ENCODE measurements at regions not wholly inside any gene's neighbourhood (a gene's known extent, or its start where the extent isn't known, plus 50 kb on each side); places are given as distances from the start of the nearest gene placed in this dataset.

DNA sequence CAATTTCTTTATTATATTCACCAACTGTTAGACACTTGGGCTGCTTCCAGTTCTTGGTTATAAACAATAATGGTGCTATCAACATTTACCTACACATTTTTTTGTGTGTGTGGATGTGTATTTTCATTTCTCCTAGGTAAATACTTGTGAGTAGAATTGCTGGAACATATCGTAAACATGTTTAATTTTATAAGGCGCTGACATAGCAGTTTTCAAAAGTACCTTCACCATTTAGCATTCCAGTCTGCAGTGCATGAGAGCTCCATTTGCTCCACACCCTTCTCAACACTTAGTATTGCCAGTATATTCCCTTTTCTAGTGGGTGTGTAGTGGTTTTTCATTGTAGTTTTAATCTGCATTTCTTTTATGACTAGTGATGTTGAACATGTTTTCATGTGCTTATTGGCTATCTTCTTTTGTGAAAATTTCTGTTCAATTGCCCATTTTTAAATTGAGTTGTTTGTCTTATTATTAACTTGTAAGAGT, 59.6 kb upstream of the FAM204A start:
- DNase-seq (ENCODE audit: low spot score) (no peak), ATAC-seq (no peak)
- TF ChIP-seq ZBTB21 (CRISPR knock-in tag; IDR thresholded peaks at IDR 0.05; ENCODE audit: borderline replicate concordance) (no peak), TEAD4 (CRISPR knock-in tag; IDR thresholded peaks at IDR 0.05) (no peak), EMX1 (CRISPR knock-in tag; IDR thresholded peaks at IDR 0.05) (no peak), TCF7 (CRISPR knock-in tag; IDR thresholded peaks at IDR 0.05; ENCODE audit: low read depth) (no peak), HMGA2 (CRISPR knock-in tag; IDR thresholded peaks at IDR 0.05) (no peak), FOXK1 (CRISPR knock-in tag; IDR thresholded peaks at IDR 0.05) (no peak), GABPB1 (CRISPR knock-in tag; IDR thresholded peaks at IDR 0.05) (no peak), ESRRA (CRISPR knock-in tag; IDR thresholded peaks at IDR 0.05; ENCODE audit: borderline replicate concordance) (no peak), CREB1 (CRISPR knock-in tag; IDR thresholded peaks at IDR 0.05) (no peak)
- H3K27ac Mint-ChIP-seq, result no peak overlapping the region
- H3K36me3 Mint-ChIP-seq, result no peaks in the 10 kb centered on the region
- no peaks in the 10 kb centered on the region for H3K27me3 Mint-ChIP-seq (ENCODE audit: low read depth)
- ChIA-PET POLR2A (interaction anchor here (0.6 kb wide), 1 partner anchor 129 kb away, joined by 9 read pairs; no protein-coding TSS in a partner anchor), CTCF (no interaction called here)
- H3K9me3 Mint-ChIP-seq, result peaks cover 14% of the 10 kb centered on the region
- H3K4me1 Mint-ChIP-seq, result no peaks in the 10 kb centered on the region; the same call in 1 of the 2 replicates
- no peak overlapping the region for H3K4me3 Mint-ChIP-seq

DNA sequence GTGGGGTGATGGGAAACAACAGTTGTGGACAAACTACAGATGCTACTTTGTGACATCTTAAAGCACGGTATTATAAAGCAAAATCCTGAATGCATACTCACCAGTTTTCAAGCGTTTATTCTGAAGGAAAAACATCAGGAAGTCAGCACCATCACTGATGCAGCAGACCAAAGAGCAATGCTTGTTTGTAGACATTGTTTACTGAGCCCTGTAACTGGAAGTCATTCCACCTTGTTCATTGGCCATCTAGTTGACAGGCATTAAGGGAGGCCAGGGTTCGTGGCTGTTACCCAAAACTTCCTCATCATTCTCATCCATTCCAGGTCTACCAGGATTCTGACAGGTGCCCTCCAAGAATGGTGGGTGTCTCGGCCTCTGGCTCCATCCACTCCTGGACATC, 55.3 kb upstream of the FAM204A start:
- Mint-ChIP-seq H3K36me3 (no peaks in the 10 kb centered on the region), H3K4me3 (no peak overlapping the region), H3K27ac (no peak overlapping the region), H3K27me3 (ENCODE audit: low read depth) (no peaks in the 10 kb centered on the region), H3K4me1 (peaks cover 15% of the 10 kb centered on the region), H3K9me3 (peaks cover 12% of the 10 kb centered on the region)
- ChIA-PET POLR2A (no interaction called here), CTCF (no interaction called here)
- no peak for DNase-seq (ENCODE audit: low spot score)
- TF ChIP-seq, protein P1, sequence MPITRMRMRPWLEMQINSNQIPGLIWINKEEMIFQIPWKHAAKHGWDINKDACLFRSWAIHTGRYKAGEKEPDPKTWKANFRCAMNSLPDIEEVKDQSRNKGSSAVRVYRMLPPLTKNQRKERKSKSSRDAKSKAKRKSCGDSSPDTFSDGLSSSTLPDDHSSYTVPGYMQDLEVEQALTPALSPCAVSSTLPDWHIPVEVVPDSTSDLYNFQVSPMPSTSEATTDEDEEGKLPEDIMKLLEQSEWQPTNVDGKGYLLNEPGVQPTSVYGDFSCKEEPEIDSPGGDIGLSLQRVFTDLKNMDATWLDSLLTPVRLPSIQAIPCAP (CRISPR knock-in tag; IDR thresholded peaks at IDR 0.05), result no peak
- TF ChIP-seq, protein P2, sequence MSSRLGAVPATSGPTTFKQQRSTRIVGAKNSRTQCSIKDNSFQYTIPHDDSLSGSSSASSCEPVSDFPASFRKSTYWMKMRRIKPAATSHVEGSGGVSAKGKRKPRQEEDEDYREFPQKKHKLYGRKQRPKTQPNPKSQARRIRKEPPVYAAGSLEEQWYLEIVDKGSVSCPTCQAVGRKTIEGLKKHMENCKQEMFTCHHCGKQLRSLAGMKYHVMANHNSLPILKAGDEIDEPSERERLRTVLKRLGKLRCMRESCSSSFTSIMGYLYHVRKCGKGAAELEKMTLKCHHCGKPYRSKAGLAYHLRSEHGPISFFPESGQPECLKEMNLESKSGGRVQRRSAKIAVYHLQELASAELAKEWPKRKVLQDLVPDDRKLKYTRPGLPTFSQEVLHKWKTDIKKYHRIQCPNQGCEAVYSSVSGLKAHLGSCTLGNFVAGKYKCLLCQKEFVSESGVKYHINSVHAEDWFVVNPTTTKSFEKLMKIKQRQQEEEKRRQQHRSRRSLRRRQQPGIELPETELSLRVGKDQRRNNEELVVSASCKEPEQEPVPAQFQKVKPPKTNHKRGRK (CRISPR knock-in tag; IDR thresholded peaks at IDR 0.05; ENCODE audit: borderline replicate concordance), result no peak
- TF ChIP-seq RELA (CRISPR knock-in tag; IDR thresholded peaks at IDR 0.05; ENCODE audit: borderline replicate concordance) (no peak), FOXJ3 (CRISPR knock-in tag; IDR thresholded peaks at IDR 0.05; ENCODE audit: borderline replicate concordance) (no peak), SOX15 (CRISPR knock-in tag; IDR thresholded peaks at IDR 0.05) (no peak), ATF1 (CRISPR knock-in tag; IDR thresholded peaks at IDR 0.05) (no peak), NFE2L1 (CRISPR knock-in tag; IDR thresholded peaks at IDR 0.05) (no peak), ETV6 (CRISPR knock-in tag; IDR thresholded peaks at IDR 0.05) (no peak), JUN (CRISPR knock-in tag; IDR thresholded peaks at IDR 0.05) (no peak), PRRX2 (CRISPR knock-in tag; IDR thresholded peaks at IDR 0.05) (no peak), NR1H2 (CRISPR knock-in tag; IDR thresholded peaks at IDR 0.05) (no peak), GTF2I (CRISPR knock-in tag; conservative IDR thresholded peaks at IDR 0.05) (no peak)
- TF ChIP-seq, protein P3, sequence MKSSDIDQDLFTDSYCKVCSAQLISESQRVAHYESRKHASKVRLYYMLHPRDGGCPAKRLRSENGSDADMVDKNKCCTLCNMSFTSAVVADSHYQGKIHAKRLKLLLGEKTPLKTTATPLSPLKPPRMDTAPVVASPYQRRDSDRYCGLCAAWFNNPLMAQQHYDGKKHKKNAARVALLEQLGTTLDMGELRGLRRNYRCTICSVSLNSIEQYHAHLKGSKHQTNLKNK (CRISPR knock-in tag; IDR thresholded peaks at IDR 0.05), result no peak
- TF ChIP-seq, protein P4, sequence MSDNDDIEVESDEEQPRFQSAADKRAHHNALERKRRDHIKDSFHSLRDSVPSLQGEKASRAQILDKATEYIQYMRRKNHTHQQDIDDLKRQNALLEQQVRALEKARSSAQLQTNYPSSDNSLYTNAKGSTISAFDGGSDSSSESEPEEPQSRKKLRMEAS (CRISPR knock-in tag; IDR thresholded peaks at IDR 0.05), result no peak
- TF ChIP-seq, protein P5, sequence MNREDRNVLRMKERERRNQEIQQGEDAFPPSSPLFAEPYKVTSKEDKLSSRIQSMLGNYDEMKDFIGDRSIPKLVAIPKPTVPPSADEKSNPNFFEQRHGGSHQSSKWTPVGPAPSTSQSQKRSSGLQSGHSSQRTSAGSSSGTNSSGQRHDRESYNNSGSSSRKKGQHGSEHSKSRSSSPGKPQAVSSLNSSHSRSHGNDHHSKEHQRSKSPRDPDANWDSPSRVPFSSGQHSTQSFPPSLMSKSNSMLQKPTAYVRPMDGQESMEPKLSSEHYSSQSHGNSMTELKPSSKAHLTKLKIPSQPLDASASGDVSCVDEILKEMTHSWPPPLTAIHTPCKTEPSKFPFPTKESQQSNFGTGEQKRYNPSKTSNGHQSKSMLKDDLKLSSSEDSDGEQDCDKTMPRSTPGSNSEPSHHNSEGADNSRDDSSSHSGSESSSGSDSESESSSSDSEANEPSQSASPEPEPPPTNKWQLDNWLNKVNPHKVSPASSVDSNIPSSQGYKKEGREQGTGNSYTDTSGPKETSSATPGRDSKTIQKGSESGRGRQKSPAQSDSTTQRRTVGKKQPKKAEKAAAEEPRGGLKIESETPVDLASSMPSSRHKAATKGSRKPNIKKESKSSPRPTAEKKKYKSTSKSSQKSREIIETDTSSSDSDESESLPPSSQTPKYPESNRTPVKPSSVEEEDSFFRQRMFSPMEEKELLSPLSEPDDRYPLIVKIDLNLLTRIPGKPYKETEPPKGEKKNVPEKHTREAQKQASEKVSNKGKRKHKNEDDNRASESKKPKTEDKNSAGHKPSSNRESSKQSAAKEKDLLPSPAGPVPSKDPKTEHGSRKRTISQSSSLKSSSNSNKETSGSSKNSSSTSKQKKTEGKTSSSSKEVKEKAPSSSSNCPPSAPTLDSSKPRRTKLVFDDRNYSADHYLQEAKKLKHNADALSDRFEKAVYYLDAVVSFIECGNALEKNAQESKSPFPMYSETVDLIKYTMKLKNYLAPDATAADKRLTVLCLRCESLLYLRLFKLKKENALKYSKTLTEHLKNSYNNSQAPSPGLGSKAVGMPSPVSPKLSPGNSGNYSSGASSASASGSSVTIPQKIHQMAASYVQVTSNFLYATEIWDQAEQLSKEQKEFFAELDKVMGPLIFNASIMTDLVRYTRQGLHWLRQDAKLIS (CRISPR knock-in tag; IDR thresholded peaks at IDR 0.05; ENCODE audit: borderline replicate concordance), result no peak
- TF ChIP-seq, protein P6, sequence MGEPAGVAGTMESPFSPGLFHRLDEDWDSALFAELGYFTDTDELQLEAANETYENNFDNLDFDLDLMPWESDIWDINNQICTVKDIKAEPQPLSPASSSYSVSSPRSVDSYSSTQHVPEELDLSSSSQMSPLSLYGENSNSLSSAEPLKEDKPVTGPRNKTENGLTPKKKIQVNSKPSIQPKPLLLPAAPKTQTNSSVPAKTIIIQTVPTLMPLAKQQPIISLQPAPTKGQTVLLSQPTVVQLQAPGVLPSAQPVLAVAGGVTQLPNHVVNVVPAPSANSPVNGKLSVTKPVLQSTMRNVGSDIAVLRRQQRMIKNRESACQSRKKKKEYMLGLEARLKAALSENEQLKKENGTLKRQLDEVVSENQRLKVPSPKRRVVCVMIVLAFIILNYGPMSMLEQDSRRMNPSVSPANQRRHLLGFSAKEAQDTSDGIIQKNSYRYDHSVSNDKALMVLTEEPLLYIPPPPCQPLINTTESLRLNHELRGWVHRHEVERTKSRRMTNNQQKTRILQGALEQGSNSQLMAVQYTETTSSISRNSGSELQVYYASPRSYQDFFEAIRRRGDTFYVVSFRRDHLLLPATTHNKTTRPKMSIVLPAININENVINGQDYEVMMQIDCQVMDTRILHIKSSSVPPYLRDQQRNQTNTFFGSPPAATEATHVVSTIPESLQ (CRISPR knock-in tag; IDR thresholded peaks at IDR 0.05), result no peak
- no peak for ATAC-seq
